ENCODE measurements at regions not wholly inside any gene's neighbourhood (a gene's known extent, or its start where the extent isn't known, plus 50 kb on each side); places are given as distances from the start of the nearest gene placed in this dataset.

- TF ChIP-seq POLR2A (IDR thresholded peaks at IDR 0.05; ENCODE audit: low read depth, low read length) (no peak), CTCF (IDR thresholded peaks at IDR 0.05; ENCODE audit: extremely low read depth in 1 of 2, insufficient read depth in 1 of 2, low read depth in 1 of 2, low read length in 2 of 2) (no peak), POLR2AphosphoS5 (IDR thresholded peaks at IDR 0.05; ENCODE audit: insufficient read depth, low read depth, low read length) (no peak), EZH2 (IDR thresholded peaks at IDR 0.05; ENCODE audit: borderline replicate concordance, low read depth, low read length, severe bottlenecking) (no peak), MYC (IDR thresholded peaks at IDR 0.05; ENCODE audit: low read depth, low read length) (no peak), GATA2 (IDR thresholded peaks at IDR 0.05; ENCODE audit: insufficient read depth, insufficient read length, low read depth, low read length) (no peak), JUN (IDR thresholded peaks at IDR 0.05; ENCODE audit: borderline replicate concordance, insufficient read depth, insufficient read length, low read depth) (no peak), FOS (IDR thresholded peaks at IDR 0.05; ENCODE audit: borderline replicate concordance, insufficient read depth, low read length) (no peak)
- TF ChIP-seq, protein P1, sequence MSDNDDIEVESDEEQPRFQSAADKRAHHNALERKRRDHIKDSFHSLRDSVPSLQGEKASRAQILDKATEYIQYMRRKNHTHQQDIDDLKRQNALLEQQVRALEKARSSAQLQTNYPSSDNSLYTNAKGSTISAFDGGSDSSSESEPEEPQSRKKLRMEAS (IDR thresholded peaks at IDR 0.05; ENCODE audit: insufficient read depth, insufficient read length), result no peak
Measured at GRCh38 chr2:43164686-43165085, 61.7 kb downstream of the ZFP36L2 start.

All from endothelial cell of umbilical vein (primary cell).